Kidney (tissue), 13 donors: ENCODE measurements at regions not wholly inside any gene's neighbourhood (a gene's known extent, or its start where the extent isn't known, plus 50 kb on each side); places are given as distances from the start of the nearest gene placed in this dataset.

ENCODE experiments used
- DNase-seq, 5 donors: peaks; one replicate each; pipeline ENCODE4 v3.0.0-alpha.2; 2013 to 2020
- FAIRE-seq: peaks from 2 replicates; lab custom pipeline; 2012; peaks lifted over from hg19 to GRCh38; lab: Jason Lieb, UNC
- H3K27ac ChIP-seq, 2 donors: one replicate each; pipeline ENCODE4 v1.7.0; 2013; ENCODE audit warnings: low read depth in 2 of 2, low read length in 2 of 2, inconsistent platforms in 1 of 2
- H3K27me3 ChIP-seq: one replicate; pipeline ENCODE4 v1.7.1; 2013; ENCODE audit warnings: low read length, inconsistent platforms; ENCODE audit not compliant: control insufficient read depth, insufficient read depth
- H3K36me3 ChIP-seq, 3 donors: one replicate each; pipeline versions ENCODE4 v1.7.0 to v1.7.1; 2013; ENCODE audit warnings: low read length in 3 of 3, control low read depth in 1 of 3, inconsistent platforms in 1 of 3; ENCODE audit not compliant: insufficient read depth in 3 of 3, control insufficient read depth in 2 of 3
- H3K4me1 ChIP-seq, 3 donors: one replicate each; pipeline versions ENCODE4 v1.7.0 to v1.7.1; 2013; ENCODE audit warnings: low read length in 3 of 3, inconsistent platforms in 1 of 3, low read depth in 1 of 3; ENCODE audit not compliant: control insufficient read depth in 2 of 3, insufficient read depth in 2 of 3
- H3K4me3 ChIP-seq, 3 donors: one replicate each; pipeline versions ENCODE4 v1.7.0 to v1.8.1; 2013; ENCODE audit warnings: low read length in 3 of 3, control low read depth in 1 of 3, inconsistent platforms in 1 of 3
- H3K9ac ChIP-seq, 3 donors: one replicate each; pipeline versions ENCODE4 v1.7.0 to v1.7.1; 2013; ENCODE audit warnings: low read length in 3 of 3, control low read depth in 1 of 3, inconsistent platforms in 1 of 3
- H3K9me3 ChIP-seq, 3 donors: one replicate each; pipeline versions ENCODE4 v1.7.0 to v1.7.1; 2013; ENCODE audit warnings: low read length in 3 of 3, control low read depth in 1 of 3, inconsistent platforms in 1 of 3; ENCODE audit not compliant: control insufficient read depth in 2 of 3, insufficient read depth in 1 of 3
- intact Hi-C: fragments of 100-400 bp; cut with DNase I; formaldehyde crosslinking; loops from one replicate; pipeline ENCODE4 v1.11.1; 2022
- TF ChIP-seq, protein P1 (sequence below): IDR thresholded peaks from 3 replicates; pipeline ENCODE4 v1.5.1; 2012; ENCODE audit warnings: mild to moderate bottlenecking, moderate library complexity, borderline replicate concordance; ENCODE audit not compliant: insufficient read depth; ENCODE audit errors: extremely low read depth
- donor health status: control.
- donor health status: control.
- donor health status: control.
- donor health status: control.
- donor health status: control.
- donor health status: DM: yes; HTN: yes; CAD: no.
- donor health status: Normal renal cell carcinoma (clear cell type).

DNA sequence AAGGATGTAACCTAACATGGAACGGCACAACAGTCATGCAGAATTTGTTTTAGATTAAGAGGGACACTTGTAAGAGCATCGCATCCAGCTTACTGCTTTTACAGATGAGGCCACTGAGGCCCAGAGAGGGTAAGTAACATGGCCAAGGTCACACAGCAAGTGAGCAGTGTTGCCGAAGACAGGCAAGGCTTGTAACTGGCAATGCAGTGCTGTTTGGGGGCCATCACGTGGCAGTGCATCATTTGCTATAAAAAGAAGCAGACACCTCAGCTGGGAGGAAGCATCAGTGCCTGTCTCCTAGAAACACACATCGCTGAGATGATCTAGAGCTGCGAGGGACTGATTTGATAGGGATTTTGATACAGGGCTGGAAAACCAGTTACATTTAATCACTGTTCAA is 108.2 kb upstream of the PROK2 start:
- Histone ChIP-seq H3K4me3 (no peak overlapping the region), H3K27me3 (no peaks in the 10 kb centered on the region), H3K4me1 (no peaks in the 10 kb centered on the region), H3K9me3 (no peaks in the 10 kb centered on the region), H3K36me3 (no peaks in the 10 kb centered on the region), H3K27ac (no peak overlapping the region), H3K9ac (no peak overlapping the region)
- intact Hi-C loops = no loop called here
- TF ChIP-seq, protein P1, sequence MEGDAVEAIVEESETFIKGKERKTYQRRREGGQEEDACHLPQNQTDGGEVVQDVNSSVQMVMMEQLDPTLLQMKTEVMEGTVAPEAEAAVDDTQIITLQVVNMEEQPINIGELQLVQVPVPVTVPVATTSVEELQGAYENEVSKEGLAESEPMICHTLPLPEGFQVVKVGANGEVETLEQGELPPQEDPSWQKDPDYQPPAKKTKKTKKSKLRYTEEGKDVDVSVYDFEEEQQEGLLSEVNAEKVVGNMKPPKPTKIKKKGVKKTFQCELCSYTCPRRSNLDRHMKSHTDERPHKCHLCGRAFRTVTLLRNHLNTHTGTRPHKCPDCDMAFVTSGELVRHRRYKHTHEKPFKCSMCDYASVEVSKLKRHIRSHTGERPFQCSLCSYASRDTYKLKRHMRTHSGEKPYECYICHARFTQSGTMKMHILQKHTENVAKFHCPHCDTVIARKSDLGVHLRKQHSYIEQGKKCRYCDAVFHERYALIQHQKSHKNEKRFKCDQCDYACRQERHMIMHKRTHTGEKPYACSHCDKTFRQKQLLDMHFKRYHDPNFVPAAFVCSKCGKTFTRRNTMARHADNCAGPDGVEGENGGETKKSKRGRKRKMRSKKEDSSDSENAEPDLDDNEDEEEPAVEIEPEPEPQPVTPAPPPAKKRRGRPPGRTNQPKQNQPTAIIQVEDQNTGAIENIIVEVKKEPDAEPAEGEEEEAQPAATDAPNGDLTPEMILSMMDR = no peak
- no peak for FAIRE-seq
- DNase-seq = no peak

DNA sequence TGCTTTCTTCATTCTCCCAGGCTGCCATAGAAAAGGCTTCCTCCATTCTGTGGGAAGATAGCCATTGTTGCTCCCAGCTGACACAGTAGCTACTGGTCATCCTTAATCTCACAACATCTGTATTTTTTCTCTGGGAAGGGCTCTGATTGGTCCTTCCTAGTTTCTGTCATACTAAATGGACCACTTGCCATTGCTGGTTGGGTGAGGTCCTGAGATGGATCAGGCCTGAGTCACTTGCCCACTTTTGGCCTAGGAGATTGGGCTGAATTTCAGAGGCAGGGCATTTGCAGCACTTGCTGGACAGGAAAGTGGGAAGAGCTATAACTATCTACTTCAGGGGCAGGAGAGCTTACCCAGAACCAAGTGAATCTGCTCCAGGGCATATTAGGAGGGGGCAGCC is 106.5 kb upstream of the PROK2 start:
- Histone ChIP-seq H3K27me3 (no peaks in the 10 kb centered on the region), H3K27ac (no peak overlapping the region), H3K4me3 (no peak overlapping the region), H3K36me3 (no peaks in the 10 kb centered on the region), H3K9me3 (no peaks in the 10 kb centered on the region), H3K9ac (no peak overlapping the region), H3K4me1 (no peaks in the 10 kb centered on the region)
- DNase-seq (no peak), FAIRE-seq (no peak)
- TF ChIP-seq, protein P1 = no peak
- intact Hi-C loops = no loop called here

DNA sequence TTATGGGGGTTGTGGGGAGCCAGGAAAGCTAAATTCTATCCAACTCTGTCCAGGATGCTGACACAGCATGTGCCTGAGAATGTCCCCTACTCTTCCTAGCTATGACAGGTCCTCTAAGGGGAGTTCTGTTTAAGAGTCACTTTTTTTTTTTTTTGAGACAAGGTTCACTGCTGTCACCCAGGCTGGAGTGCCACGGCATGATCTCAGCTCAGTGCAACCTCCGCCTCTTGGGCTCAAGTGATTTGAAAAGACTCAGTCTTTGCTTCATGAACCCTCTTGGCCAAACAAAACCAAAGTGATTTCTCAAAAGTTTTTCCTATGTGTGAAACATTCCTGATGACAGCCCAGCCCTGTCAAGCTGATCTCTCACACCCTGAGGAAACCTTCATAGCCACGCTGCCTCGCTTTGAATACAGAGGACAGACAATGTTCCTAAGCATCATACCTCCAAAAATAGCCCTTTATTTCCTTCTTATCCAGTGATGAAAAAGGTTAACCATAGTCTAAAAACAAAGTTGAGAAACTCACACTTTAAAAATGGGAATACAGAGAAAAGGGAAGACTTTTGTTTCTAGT is 105.5 kb upstream of the PROK2 start:
- no peaks in the 10 kb centered on the region for H3K36me3 ChIP-seq
- no peak overlapping the region for H3K27ac ChIP-seq
- TF ChIP-seq, protein P1 = no peak
- no peak for FAIRE-seq
- H3K27me3 ChIP-seq = no peaks in the 10 kb centered on the region
- H3K4me1 ChIP-seq = no peaks in the 10 kb centered on the region
- no peak overlapping the region for H3K9ac ChIP-seq
- no peak overlapping the region for H3K4me3 ChIP-seq
- intact Hi-C loops = no loop called here
- DNase-seq = no peak
- no peaks in the 10 kb centered on the region for H3K9me3 ChIP-seq

DNA sequence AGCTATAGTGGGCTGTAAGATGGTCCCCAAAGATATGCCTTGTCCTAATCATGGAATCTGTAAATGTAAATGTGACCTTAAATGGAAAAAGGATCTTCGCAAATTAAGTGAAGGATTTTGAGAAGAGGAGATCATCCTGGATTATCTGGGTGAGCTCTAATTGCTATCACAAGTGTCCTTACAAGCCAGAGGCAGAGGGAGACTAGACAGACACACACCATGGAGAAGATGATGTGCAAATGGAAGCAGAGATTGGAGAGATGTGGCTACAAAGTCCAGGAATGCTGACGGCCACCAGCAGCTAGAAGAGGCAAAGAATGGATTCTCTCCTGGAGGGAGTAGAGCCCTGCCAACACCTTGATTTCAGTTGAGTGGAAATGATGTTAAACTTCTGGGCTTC is 102.3 kb upstream of the PROK2 start:
- no peak for FAIRE-seq
- no peaks in the 10 kb centered on the region for H3K36me3 ChIP-seq
- H3K9me3 ChIP-seq = no peaks in the 10 kb centered on the region
- intact Hi-C loops = no loop called here
- DNase-seq = no peak
- H3K27me3 ChIP-seq = no peaks in the 10 kb centered on the region
- H3K9ac ChIP-seq = no peak overlapping the region
- no peak overlapping the region for H3K27ac ChIP-seq
- H3K4me1 ChIP-seq = no peaks in the 10 kb centered on the region
- no peak overlapping the region for H3K4me3 ChIP-seq
- TF ChIP-seq, protein P1 = no peak
